HG03354 (cell line): ENCODE measurements at regions not wholly inside any gene's neighbourhood (a gene's known extent, or its start where the extent isn't known, plus 50 kb on each side); places are given as distances from the start of the nearest gene placed in this dataset.
"Not testable (repeated sequence)": the region's sequence is repeated elsewhere in the genome, so short reads cannot be mapped to it uniquely, and the experiment has no call there.

Experiments used
- ATAC-seq: cut with Tn5 transposase; IDR thresholded peaks from one replicate; pipeline ENCODE4 v1.9.1; 2021; ENCODE audit warnings: mild to moderate bottlenecking; ENCODE audit not compliant: unreplicated experiment, poor library complexity, severe bottlenecking

GRCh38 chr7:94297397-94297838 lies 97.3 kb upstream of the COL1A2 start:
- ATAC-seq = no peak

GRCh38 chr7:94298943-94299342 lies 95.8 kb upstream of the COL1A2 start:
- ATAC-seq = no peak

GRCh38 chr7:94300176-94300835 lies 94.4 kb upstream of the COL1A2 start:
- no peak for ATAC-seq

GRCh38 chr7:94301024-94301586 lies 93.6 kb upstream of the COL1A2 start:
- no peak for ATAC-seq

GRCh38 chr7:94303118-94303517 lies 91.6 kb upstream of the COL1A2 start:
- no peak for ATAC-seq

- ATAC-seq = no peak
These were observed 91.0 kb upstream of the COL1A2 start for GRCh38 chr7:94303695-94304094.

- no peak for ATAC-seq
These were observed 89.8 kb upstream of the COL1A2 start for GRCh38 chr7:94304878-94305277.

- ATAC-seq = no peak
These were observed 88.9 kb upstream of the COL1A2 start for GRCh38 chr7:94305836-94306235.

GRCh38 chr7:94307399-94308048 lies 87.2 kb upstream of the COL1A2 start:
- no peak for ATAC-seq

- no peak for ATAC-seq
These were observed 83.2 kb upstream of the COL1A2 start for GRCh38 chr7:94311515-94311914.

- ATAC-seq = no peak
These were observed 80.8 kb upstream of the COL1A2 start for GRCh38 chr7:94313926-94314325.

- no peak for ATAC-seq
These were observed 80.0 kb upstream of the COL1A2 start for GRCh38 chr7:94314413-94315410.

- ATAC-seq = not testable (repeated sequence)
These were observed 73.6 kb upstream of the COL1A2 start for GRCh38 chr7:94321138-94321537.

- no peak for ATAC-seq
These were observed 70.9 kb upstream of the COL1A2 start for GRCh38 chr7:94323844-94324243.

- ATAC-seq = no peak
These were observed 70.1 kb upstream of the COL1A2 start for GRCh38 chr7:94324380-94325121.

- ATAC-seq = no peak
These were observed 69.6 kb upstream of the COL1A2 start for GRCh38 chr7:94325122-94325475.

GRCh38 chr7:94330269-94331020 lies 64.2 kb upstream of the COL1A2 start:
- no peak for ATAC-seq

- ATAC-seq = no peak
These were observed 62.1 kb upstream of the COL1A2 start for GRCh38 chr7:94332571-94332970.

GRCh38 chr7:94333810-94334209 lies 60.9 kb upstream of the COL1A2 start:
- ATAC-seq = no peak
